Epidermal melanocyte (primary cell): ENCODE measurements at regions not wholly inside any gene's neighbourhood (a gene's known extent, or its start where the extent isn't known, plus 50 kb on each side); places are given as distances from the start of the nearest gene placed in this dataset.
"Not testable (repeated sequence)": the region's sequence is repeated elsewhere in the genome, so short reads cannot be mapped to it uniquely, and the experiment has no call there.

Experiments
- DNase-seq: peaks from one replicate; pipeline ENCODE4 v3.0.0; 2011; ENCODE audit warnings: low spot score; ENCODE audit not compliant: insufficient read length

GRCh38 chrX:63470506-63470905 is 119.4 kb upstream of the SPIN4 start:
- no peak for DNase-seq

- DNase-seq = no peak
These were observed 115.6 kb upstream of the SPIN4 start for GRCh38 chrX:63466690-63467089.

GRCh38 chrX:63458981-63459380 is 107.8 kb upstream of the SPIN4 start:
- DNase-seq = no peak

GRCh38 chrX:63453571-63453970 is 102.4 kb upstream of the SPIN4 start:
- no peak for DNase-seq

- no peak for DNase-seq
These were observed 90.6 kb upstream of the SPIN4 start for GRCh38 chrX:63441717-63442116.

- DNase-seq = no peak
These were observed 88.4 kb upstream of the SPIN4 start for GRCh38 chrX:63439580-63439979.

GRCh38 chrX:63436865-63437264 is 85.7 kb upstream of the SPIN4 start:
- DNase-seq = no peak

- DNase-seq = no peak
These were observed 83.5 kb upstream of the SPIN4 start for GRCh38 chrX:63434665-63435064.

GRCh38 chrX:63434206-63434605 is 83.1 kb upstream of the SPIN4 start:
- no peak for DNase-seq

GRCh38 chrX:63430026-63430425 is 78.9 kb upstream of the SPIN4 start:
- no peak for DNase-seq

- DNase-seq = no peak
These were observed 77.2 kb upstream of the SPIN4 start for GRCh38 chrX:63428348-63428747.

GRCh38 chrX:63426519-63426918 is 75.4 kb upstream of the SPIN4 start:
- DNase-seq = no peak

GRCh38 chrX:63424063-63424462 is 72.9 kb upstream of the SPIN4 start:
- no peak for DNase-seq

- DNase-seq = no peak
These were observed 70.3 kb upstream of the SPIN4 start for GRCh38 chrX:63421411-63421810.

GRCh38 chrX:63418211-63418610 is 67.1 kb upstream of the SPIN4 start:
- no peak for DNase-seq

GRCh38 chrX:63417649-63418048 is 66.5 kb upstream of the SPIN4 start:
- no peak for DNase-seq

- not testable (repeated sequence) for DNase-seq
These were observed 58.8 kb upstream of the SPIN4 start for GRCh38 chrX:63409934-63410333.

GRCh38 chrX:63408050-63408449 is 56.9 kb upstream of the SPIN4 start:
- DNase-seq = no peak

GRCh38 chrX:63404332-63404731 is 53.2 kb upstream of the SPIN4 start:
- no peak for DNase-seq

GRCh38 chrX:63402106-63402505 is 51.0 kb upstream of the SPIN4 start:
- DNase-seq = no peak
